COLO829 (cell line): ENCODE measurements at regions not wholly inside any gene's neighbourhood (a gene's known extent, or its start where the extent isn't known, plus 50 kb on each side); places are given as distances from the start of the nearest gene placed in this dataset.
A peak's percentile ranks its signal among the peaks of the same experiment; 100 is the strongest.

Experiments
- DNase-seq: peaks from one replicate; pipeline ENCODE4 v3.0.0; 2012; ENCODE audit warnings: low spot score

- DNase-seq: no peak
Observed at GRCh38 chr12:24603371-24603770, 345.5 kb downstream of the BCAT1 start.

GRCh38 chr12:24600996-24601395 is 347.9 kb downstream of the BCAT1 start:
- peak; percentile 73 for DNase-seq

- DNase-seq: no peak
Observed at GRCh38 chr12:24600551-24600950, 348.4 kb downstream of the BCAT1 start.

DNA sequence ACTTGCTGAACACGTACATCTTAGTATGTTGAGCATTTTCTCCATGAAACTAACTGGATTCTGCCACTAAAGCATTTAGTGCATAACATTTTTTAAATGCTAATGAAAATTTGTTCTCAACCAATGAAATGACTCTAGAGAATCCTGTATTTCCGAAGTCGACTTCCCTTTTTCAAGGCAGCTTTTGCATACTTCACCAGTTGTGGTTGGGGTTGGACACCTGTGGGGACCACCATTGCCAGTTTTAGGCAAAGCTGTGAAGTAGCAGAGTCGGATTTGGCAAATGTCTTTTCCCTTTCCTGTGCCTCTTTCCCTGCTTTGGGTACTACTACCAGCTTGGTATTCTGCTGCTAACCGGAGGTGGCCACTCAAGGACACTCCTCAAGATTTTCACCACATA is 349.2 kb downstream of the BCAT1 start:
- no peak for DNase-seq

GRCh38 chr12:24597580-24597979 is 351.3 kb downstream of the BCAT1 start:
- DNase-seq: no peak

GRCh38 chr12:24596768-24597388 is 352.0 kb downstream of the BCAT1 start:
- peak; percentile 42 for DNase-seq

- DNase-seq: no peak
Observed at GRCh38 chr12:24595652-24596235, 353.2 kb downstream of the BCAT1 start.

DNA sequence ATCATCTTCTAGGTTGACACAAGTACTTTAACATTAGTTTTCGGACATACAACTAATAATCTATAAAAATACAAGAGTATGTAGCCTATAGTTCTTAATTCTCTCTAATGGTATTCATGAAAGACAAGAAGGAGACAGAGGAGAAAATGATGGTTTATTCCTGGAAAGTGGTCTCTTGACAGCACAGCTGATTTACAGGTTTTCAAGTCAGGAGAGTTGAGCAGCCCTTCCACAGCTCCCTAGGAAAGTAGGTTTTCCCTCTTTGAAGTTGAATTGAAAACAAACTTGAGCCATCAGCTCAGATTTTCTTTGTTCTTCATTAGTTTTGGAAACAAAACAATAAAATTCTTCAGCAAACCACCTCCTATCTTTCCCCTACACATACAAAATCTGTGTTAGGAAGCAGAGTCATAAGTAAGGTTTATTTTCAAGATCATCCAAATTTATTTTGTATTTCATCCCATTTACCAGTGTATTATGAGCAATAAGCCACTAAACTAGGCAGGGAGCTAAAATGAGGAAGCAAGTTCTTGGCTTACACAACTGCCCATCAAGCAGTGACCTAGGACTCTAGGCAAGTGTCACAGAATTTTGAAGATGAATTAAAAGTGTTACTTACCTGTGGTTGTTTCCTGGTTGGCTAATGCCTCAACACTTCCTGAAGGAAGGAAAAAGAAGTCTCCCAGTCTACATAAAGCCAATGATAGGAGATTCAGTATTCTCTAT is 357.0 kb downstream of the BCAT1 start:
- DNase-seq: no peak

- no peak for DNase-seq
Observed at GRCh38 chr12:24591079-24591626, 357.7 kb downstream of the BCAT1 start.

GRCh38 chr12:24586293-24586692 is 362.6 kb downstream of the BCAT1 start:
- no peak for DNase-seq

DNA sequence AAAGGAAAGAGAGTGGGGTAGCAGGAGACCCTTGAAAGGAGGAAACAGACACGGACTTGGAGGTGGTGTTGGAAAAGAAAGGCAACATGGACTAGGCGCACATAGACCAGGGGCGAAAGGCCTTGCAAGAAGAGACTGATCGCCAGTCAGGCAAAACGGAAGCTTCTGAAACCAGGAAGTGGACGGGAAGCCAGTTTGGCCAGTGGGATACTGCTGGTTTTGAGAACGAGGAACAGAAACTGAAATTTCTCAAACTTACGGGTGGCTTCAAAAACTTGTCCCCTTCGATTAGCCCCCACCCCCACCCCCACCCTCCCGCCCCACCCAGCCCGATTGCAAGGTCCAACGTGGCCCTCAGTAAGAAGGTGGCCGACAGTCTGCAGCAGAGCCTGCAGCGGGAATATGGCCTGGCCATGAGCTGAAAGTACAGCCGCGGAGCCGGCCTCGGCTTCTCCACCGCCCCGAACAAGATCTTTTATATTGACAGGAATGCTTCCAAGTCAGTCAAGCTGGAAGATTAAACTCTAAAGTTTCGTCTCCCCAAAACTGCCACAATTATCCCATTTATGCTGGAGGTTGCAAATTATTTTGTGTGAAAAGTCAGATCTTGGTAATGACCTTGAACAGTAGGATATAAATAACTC is 364.7 kb downstream of the BCAT1 start:
- DNase-seq: no peak

- DNase-seq: no peak
Observed at GRCh38 chr12:24582954-24583601, 365.8 kb downstream of the BCAT1 start.

- DNase-seq: no peak
Observed at GRCh38 chr12:24574538-24574937, 374.4 kb downstream of the BCAT1 start.

GRCh38 chr12:24573621-24574020 is 375.3 kb downstream of the BCAT1 start:
- DNase-seq: no peak

DNA sequence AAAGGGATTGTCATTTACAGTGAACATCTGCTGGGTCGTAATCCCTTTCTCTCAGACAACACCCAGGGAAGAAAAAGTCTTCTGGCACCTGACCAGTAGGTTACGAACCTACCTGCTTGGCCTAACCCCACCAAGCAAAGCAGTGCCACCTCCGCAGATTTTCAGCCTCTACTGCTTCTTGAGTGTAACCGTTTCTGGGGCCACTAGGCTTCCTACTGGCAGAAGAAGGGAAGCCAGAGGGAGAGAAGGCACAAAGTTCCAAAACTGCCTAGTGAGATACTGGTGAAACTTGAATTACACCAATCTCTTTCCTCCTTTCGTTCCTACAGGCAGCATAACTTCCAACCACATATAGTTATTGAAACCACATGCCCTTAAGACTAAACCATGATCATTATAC is 383.6 kb downstream of the BCAT1 start:
- no peak for DNase-seq

DNA sequence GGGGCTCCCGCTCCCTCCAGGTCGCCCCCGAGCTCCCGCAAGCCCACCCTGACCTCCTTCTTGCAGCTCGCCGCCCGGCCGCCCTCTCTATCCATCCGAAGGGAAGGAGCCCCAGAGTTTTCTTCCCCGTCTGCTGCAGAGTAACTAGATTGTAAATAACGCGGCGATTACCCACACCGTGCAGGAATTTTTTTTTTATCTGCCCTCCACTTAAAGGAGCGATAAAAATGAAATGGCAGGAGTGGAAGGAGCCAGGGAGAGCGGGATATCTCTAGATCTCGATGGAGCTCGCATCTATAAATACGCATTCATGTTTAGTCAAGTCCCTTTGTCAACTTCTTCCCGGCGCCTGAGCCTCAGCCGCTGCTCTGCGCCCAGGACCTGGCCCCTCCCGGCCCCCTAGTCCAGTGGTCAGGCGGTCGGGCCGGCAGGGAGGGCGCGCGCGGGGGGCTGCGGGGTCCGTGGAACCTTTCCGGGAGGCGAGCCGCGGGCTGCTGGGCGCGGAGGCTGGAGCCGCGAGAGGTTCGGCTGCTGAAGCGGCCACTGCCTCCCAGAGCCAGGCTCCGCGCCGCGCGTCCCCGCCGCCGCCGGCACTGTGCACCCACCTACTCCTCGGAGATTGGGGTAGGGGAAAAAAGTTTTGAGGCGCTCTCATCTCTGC is 386.0 kb downstream of the BCAT1 start:
- DNase-seq: no peak

DNA sequence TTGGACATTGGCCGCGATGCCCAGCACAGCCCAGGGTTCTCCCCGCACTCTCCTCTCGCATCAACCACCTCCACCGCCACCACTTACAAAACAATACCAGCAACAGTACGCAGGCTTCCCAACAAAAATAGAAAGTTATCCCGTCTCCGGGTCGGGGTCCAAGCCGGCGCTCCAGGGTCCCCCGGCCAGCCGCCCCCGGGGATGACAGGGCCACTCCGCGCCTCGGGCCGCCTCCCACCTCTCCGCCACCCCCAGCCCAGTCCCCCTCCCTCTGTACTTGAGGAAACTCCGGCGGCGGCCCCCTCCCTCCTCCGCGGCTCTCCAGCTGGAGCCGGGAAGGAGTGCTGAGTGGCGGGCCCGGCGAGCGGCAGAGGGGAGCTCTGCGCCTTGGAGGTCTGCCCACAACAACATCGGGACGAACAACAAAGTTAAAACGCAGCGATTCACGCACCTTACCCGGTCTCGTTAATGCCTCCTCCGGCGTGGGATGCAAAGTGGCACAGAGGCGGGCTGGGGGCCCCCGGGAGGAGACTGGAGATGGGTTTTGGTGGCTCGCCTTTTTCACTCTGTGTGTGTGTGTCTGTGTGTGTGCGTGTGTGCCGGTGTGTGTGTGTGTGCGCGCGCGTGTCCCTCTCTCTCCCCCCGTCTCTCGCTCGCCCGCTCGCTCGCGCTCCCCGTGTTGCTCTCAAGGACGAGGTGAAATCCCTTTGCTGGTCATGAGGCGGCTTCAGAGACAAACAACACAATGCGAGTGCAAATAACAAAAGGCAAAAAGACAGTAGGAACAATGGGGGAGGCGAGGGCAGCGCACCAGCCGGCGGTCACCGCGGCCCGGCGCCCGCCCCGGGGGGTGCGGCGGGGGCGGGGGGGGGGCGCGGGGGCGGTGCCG is 386.8 kb downstream of the BCAT1 start:
- DNase-seq: no peak

- no peak for DNase-seq
Observed at GRCh38 chr12:24561411-24561871, 387.5 kb downstream of the BCAT1 start.

GRCh38 chr12:24560831-24561271 is 388.1 kb downstream of the BCAT1 start:
- DNase-seq: no peak

- no peak for DNase-seq
Observed at GRCh38 chr12:24560192-24560775, 388.6 kb downstream of the BCAT1 start.
